Loucy (cell line): ENCODE measurements at regions not wholly inside any gene's neighbourhood (a gene's known extent, or its start where the extent isn't known, plus 50 kb on each side); places are given as distances from the start of the nearest gene placed in this dataset.

Experiments used
- H2AFZ ChIP-seq: fragments of 200-600 bp; sonication (generic); 2 replicates; pipeline ENCODE4 v1.6.0; 2016; ENCODE audit warnings: antibody characterized with exemption, mild to moderate bottlenecking, low read length, moderate library complexity
- H3F3A ChIP-seq: fragments of 200-600 bp; 2 replicates; pipeline ENCODE4 v1.6.0; 2016; ENCODE audit warnings: antibody characterized with exemption, low read depth, mild to moderate bottlenecking
- H3K27me3 ChIP-seq: fragments of 200-600 bp; sonication (generic); 2 replicates; pipeline ENCODE4 v1.6.1; 2014; ENCODE audit warnings: low read length, mild to moderate bottlenecking; ENCODE audit not compliant: insufficient read depth, poor library complexity, severe bottlenecking
- H3K36me3 ChIP-seq: fragments of 200-600 bp; sonication (generic); 2 replicates; pipeline ENCODE4 v1.6.1; 2016; ENCODE audit warnings: low read length; ENCODE audit not compliant: insufficient read depth
- H3K4me1 ChIP-seq: fragments of 200-600 bp; sonication (generic); 2 replicates; pipeline ENCODE4 v1.5.1; 2014; ENCODE audit warnings: low read length, mild to moderate bottlenecking; ENCODE audit not compliant: insufficient read depth, poor library complexity, severe bottlenecking
- H3K4me2 ChIP-seq: fragments of 200-600 bp; sonication (generic); 2 replicates; pipeline ENCODE4 v1.6.0; 2014; ENCODE audit warnings: antibody characterized with exemption, low read length, low read depth, mild to moderate bottlenecking; ENCODE audit not compliant: poor library complexity, severe bottlenecking
- H3K4me3 ChIP-seq: fragments of 200-600 bp; sonication (generic); 2 replicates; pipeline ENCODE4 v1.5.1; 2014; ENCODE audit warnings: low read length, mild to moderate bottlenecking, mixed read lengths; ENCODE audit not compliant: poor library complexity, severe bottlenecking
- H3K79me2 ChIP-seq: fragments of 200-600 bp; sonication (generic); 2 replicates; pipeline ENCODE4 v1.6.1; 2014; ENCODE audit warnings: low read length; ENCODE audit not compliant: insufficient read depth
- H3K9ac ChIP-seq: fragments of 200-600 bp; sonication (generic); 2 replicates; pipeline ENCODE4 v1.6.0; 2014; ENCODE audit warnings: mild to moderate bottlenecking, low read depth, low read length, moderate library complexity; ENCODE audit not compliant: poor library complexity, severe bottlenecking
- H3K9me2 ChIP-seq: fragments of 200-600 bp; sonication (generic); replicated peaks from 2 replicates; pipeline ENCODE4 v1.6.1; 2016; ENCODE audit warnings: low read depth, low read length, mixed read lengths
- H3K9me3 ChIP-seq: fragments of 200-600 bp; sonication (generic); 2 replicates; pipeline ENCODE4 v1.6.1; 2014; ENCODE audit warnings: mild to moderate bottlenecking, antibody characterized with exemption, low read length, low read depth; ENCODE audit not compliant: insufficient read depth
- H4K20me1 ChIP-seq: fragments of 200-600 bp; sonication (generic); 2 replicates; pipeline ENCODE4 v1.6.0; 2014; ENCODE audit warnings: antibody characterized with exemption, low read length, mild to moderate bottlenecking; ENCODE audit not compliant: insufficient read depth, poor library complexity, severe bottlenecking
- EZH2phosphoT487 ChIP-seq: fragments of 200-600 bp; IDR thresholded peaks from 2 replicates; pipeline ENCODE4 v1.6.1; 2018; ENCODE audit warnings: antibody characterized with exemption, mild to moderate bottlenecking, moderate library complexity, borderline replicate concordance
- TF ChIP-seq, protein P1 (sequence below): fragments of 200-600 bp; sonication (generic); conservative IDR thresholded peaks from 2 replicates; pipeline ENCODE4 v1.5.1; 2014; ENCODE audit warnings: mild to moderate bottlenecking, antibody characterized with exemption, low read length

DNA sequence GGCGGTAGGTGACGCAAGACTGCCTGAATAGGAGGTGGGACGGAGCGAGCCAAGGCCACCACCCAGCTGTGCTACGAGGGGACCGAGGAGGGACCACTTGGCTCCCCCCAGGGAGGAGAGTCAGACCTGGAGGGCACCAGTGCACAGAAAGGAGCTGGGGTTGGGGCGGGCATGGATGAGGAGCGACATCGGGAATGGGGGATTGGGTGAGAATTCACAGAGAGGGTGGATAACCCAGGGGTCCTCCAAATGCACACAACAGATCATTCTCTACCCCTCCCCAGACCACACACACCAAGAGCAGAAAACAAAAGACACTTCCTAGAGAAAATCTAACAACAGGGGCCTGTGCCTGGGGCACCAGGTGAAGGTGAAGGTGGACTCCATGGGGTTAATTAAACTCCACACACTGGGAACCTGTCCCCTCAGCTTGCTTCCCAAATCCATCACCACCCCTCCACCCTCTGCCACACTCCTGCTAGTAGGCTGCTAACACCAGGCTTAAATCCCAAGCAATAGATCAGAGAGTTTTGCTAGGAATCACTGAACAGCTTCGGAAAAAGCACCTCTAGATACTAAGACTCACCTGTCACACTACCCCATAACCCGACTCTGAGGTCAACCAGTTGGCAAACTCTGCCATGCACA lies 274.6 kb downstream of the EIPR1 start:
- no peaks in the 10 kb centered on the region for H3K4me1 ChIP-seq
- no peaks in the 10 kb centered on the region for H3K79me2 ChIP-seq
- no peak overlapping the region for H3K4me3 ChIP-seq
- H3K4me2 ChIP-seq: no peak overlapping the region
- no peaks in the 10 kb centered on the region for H4K20me1 ChIP-seq
- no peaks in the 10 kb centered on the region for H3K36me3 ChIP-seq
- H3K9me2 ChIP-seq: no peaks in the 10 kb centered on the region
- H3K27me3 ChIP-seq: no peaks in the 10 kb centered on the region
- no peak for TF ChIP-seq EZH2phosphoT487
- TF ChIP-seq, protein P1, sequence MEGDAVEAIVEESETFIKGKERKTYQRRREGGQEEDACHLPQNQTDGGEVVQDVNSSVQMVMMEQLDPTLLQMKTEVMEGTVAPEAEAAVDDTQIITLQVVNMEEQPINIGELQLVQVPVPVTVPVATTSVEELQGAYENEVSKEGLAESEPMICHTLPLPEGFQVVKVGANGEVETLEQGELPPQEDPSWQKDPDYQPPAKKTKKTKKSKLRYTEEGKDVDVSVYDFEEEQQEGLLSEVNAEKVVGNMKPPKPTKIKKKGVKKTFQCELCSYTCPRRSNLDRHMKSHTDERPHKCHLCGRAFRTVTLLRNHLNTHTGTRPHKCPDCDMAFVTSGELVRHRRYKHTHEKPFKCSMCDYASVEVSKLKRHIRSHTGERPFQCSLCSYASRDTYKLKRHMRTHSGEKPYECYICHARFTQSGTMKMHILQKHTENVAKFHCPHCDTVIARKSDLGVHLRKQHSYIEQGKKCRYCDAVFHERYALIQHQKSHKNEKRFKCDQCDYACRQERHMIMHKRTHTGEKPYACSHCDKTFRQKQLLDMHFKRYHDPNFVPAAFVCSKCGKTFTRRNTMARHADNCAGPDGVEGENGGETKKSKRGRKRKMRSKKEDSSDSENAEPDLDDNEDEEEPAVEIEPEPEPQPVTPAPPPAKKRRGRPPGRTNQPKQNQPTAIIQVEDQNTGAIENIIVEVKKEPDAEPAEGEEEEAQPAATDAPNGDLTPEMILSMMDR: no peak
- H2AFZ ChIP-seq: no peak overlapping the region
- no peaks in the 10 kb centered on the region; the same call in 1 of the 2 replicates for H3K9me3 ChIP-seq
- H3K9ac ChIP-seq: no peak overlapping the region
- H3F3A ChIP-seq: no peaks in the 10 kb centered on the region

DNA sequence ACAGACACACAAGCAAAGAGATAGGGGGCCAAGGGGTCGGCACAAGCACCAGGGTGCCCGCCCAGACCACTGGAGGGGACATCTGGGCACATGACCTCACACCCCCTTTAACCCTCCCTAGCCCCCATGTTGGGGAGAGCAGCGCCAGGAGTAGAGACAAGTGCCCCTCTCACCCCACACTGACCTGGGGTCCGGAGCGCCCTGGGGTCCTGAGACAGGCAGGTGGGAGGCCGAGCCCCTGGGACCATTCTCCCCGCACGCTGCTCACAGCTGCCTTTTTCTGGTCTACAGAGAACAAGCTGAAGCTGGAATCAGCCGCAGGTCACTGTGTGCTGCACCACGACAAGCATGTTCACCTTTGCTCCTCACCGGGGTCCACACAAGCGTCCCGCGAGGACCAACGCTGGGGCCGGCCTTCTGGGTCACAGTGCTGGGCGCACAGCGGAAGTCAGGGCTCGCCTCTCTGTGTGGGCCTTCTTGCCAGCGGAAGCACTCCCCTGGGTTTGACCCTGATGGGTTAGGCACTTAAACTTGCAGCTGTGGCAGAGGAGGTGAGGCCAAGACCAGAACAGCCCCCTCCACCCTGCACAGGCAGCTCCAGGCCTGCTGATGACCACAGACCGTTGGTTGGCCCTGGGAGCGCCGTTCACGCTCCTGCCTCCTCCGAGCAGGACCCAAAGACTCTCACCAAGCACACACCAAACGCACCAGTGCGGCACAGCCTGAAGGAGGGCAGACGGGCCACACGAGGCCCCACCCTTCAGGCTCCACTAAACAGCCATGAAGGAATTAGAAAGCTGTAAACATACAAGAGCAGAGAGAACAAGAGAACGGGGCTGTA lies 275.3 kb downstream of the EIPR1 start:
- Histone ChIP-seq H3K79me2 (no peaks in the 10 kb centered on the region), H3K4me3 (no peak overlapping the region), H3K9me2 (no peaks in the 10 kb centered on the region), H3K36me3 (no peaks in the 10 kb centered on the region), H3K4me2 (no peak overlapping the region), H3F3A (no peaks in the 10 kb centered on the region), H4K20me1 (no peaks in the 10 kb centered on the region), H3K4me1 (no peaks in the 10 kb centered on the region), H3K9me3 (no peaks in the 10 kb centered on the region; the same call in 1 of the 2 replicates), H2AFZ (no peak overlapping the region), H3K9ac (no peak overlapping the region), H3K27me3 (no peaks in the 10 kb centered on the region)
- no peak for TF ChIP-seq EZH2phosphoT487
- TF ChIP-seq, protein P1: no peak

DNA sequence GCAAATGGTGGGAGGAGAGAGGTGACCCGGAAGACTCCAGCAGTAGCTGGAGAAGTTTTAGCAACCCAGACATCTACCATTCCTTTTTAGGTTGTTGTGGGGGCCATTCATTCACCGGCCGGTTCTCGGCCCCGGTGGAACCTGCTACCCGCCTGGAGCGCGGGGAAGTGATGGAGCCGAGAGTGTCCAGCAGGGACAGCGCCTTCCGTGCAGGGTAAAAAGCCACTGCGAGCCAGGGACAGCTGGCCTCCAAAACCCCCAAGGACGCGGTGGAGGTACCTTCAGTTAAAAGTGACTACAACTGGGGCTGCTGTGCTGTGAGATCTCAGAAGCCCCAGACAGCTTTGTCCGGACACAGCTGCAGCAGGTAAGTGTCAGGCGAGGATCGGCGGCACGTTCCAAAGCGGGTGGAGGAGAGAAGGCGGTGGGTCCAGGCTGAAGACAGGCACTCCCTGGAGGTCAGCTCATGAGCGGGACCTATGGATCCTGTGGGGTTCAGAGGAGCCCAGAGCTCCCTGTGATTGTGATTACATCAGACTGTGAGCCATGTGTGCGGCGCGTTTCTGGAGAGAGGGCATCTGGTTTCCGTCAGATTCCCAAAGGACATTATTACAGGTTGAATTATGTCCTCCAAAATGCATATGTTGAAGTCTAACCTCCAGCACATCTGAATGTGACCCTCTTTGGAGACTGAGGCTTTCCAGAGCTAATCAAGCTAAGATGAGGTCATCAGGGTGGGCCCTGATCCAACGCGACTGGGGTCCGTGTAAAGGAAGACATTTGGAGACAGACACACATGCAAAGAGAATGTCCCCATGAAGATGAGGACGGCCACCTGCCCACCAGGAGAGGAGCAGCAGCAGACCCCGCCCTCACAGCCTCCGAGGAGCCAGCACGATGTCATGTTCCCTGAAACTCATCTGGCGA lies 276.3 kb downstream of the EIPR1 start:
- Histone ChIP-seq H3K9me3 (no peaks in the 10 kb centered on the region; the same call in 1 of the 2 replicates), H3K27me3 (no peaks in the 10 kb centered on the region), H4K20me1 (no peaks in the 10 kb centered on the region), H3F3A (no peaks in the 10 kb centered on the region), H3K4me2 (no peak overlapping the region), H3K79me2 (no peaks in the 10 kb centered on the region), H3K9ac (no peak overlapping the region), H2AFZ (no peak overlapping the region), H3K9me2 (no peaks in the 10 kb centered on the region), H3K4me3 (no peak overlapping the region), H3K36me3 (no peaks in the 10 kb centered on the region), H3K4me1 (no peaks in the 10 kb centered on the region)
- TF ChIP-seq, protein P1: no peak
- no peak for TF ChIP-seq EZH2phosphoT487
